GM19351 (cell line): ENCODE measurements at regions not wholly inside any gene's neighbourhood (a gene's known extent, or its start where the extent isn't known, plus 50 kb on each side); places are given as distances from the start of the nearest gene placed in this dataset.

Experiments
- ATAC-seq: cut with Tn5 transposase; IDR thresholded peaks from one replicate; pipeline ENCODE4 v1.9.1; 2021; ENCODE audit warnings: mild to moderate bottlenecking, moderate library complexity; ENCODE audit not compliant: unreplicated experiment

DNA sequence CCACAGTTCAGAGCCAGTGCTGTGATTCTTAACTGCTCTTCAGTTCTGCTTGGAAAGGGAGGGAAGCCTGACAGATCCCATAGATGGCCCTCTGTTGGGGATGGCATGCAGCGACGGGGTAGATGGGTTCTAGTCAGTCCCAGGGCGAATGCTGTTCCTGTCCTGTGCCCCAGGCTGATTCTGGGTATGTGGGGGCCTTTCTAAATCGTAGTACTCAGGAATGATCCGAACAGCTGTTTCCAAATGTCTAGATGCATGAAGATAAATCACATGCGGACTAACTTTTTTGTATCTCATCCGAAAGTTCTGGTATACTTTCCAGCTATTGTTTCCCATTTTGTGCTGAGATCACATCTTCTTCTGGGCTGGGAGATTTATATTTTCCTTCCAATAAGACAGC, 186.0 kb upstream of the MKI67 start:
- no peak for ATAC-seq

DNA sequence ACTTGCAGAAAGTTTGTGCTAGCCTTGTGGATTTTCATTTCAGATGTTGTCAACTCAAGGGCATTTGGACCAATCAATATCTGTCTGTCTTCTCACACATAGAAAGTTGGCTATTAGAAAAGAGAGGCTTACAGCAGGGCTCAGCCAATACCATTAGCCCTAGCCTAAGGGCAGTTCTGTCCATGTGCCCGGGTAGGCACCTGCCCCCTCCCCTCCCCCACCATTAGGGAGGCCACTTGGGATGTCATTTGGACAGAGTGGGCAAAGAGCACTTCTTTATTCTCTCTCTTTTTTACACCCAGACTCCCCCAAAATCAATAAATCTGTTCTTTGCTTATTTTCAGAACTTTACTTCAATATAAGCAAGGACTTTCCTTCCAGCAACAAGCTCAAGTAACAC, 188.5 kb upstream of the MKI67 start:
- no peak for ATAC-seq

DNA sequence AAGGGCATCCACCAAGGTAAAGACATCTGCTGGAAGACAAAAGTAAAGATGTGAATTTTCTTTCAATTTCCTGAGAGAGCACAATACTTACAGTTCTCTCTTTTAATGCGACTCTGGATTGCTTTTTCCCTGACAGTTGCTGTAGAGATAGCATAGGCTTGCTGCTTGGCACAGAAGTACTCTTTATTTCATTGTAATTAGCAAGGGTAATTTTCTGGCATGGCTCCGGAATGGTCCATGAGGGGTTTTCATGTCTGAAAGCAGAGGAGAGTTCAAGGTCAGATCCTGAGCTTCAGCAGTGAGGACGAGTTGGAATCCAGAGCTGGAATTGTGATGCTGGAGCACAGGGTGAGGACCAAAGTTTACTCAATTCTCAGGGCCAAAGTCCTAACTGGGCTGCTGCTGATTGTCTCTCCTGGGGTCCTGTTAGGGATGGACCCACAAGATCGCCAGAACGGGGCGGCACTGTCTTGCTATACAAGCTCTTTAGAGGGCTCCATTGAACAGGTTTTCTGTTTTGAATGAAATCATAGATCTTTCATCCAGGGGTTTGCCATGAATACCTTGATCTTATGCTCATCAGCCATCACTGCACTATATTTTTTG, 190.0 kb upstream of the MKI67 start:
- no peak for ATAC-seq

DNA sequence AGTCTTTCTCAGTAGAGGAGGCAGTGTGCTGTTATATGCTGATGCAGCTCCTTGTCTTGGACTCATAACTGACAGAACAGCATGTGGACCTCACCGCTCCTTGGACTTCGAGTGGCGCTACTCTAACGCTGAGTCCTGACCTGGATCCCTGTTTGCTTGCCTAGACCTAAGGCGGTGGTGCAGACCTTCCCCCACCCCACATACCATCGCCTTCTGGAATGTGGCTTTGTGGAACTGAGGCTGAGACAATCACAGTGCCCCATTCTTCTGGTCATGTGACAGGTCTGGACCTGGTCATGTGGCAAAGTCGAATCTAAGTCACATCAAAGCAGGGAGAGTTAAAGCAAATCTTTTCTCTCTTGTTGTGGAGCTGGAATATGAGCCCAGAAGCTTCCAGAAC, 190.7 kb upstream of the MKI67 start:
- ATAC-seq = no peak

DNA sequence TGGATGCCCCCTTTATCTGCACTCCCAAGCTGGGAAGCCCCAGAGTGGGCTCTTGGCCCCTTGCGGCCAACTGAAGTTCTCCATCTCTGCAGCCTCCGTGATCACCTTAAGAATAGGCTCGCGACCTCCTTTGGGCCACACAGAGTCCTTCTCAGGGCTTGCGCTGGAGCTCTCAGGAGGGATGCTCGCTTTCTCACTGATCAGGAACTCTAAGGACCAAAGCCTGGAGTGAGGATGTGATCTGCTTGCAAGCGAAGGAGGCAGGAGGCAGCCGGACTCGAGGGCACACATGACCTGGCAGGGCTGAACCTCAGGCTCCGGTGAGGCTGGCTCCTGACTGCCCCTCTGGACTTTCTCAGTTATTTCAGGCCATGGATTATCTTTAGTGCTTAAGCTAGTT, 192.1 kb upstream of the MKI67 start:
- no peak for ATAC-seq

DNA sequence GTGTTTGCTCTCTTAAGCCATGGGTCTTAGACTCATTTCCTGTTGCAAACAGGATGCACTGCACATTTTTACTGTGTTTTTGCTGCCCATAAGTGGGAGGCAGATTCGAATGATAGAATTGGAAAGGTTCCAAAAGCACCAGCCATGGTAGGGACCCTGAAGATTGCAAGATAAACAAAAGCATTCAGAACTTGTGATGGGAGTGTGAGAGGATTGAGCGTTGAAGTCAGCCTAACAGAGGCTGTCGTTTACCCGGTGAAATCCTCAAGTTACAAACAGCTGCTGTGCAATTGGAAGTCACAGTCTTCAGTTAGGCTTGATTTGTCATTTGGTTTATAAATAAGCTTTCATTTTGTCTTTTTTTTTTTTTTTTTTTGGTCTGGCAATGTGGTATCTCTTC, 192.7 kb upstream of the MKI67 start:
- no peak for ATAC-seq

DNA sequence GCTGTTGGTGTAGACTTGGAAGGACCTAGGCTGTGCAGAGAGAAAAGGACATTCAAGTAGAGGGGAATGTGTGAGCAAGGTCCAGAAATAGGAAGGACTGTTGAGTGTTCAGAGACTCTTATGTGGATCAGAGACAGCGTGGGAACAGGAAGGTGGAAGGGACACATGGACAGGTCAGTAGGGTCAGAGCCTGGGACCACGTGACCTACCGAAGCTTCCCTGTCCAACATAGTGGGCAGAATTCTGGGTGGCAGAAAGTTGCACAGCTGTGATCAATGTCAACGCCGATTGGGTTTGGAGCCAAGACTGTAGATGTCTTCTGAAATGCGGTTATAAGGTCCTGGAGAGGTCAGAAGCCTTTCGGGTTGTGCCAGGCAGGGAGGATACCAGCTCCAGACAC, 195.9 kb upstream of the MKI67 start:
- no peak for ATAC-seq

DNA sequence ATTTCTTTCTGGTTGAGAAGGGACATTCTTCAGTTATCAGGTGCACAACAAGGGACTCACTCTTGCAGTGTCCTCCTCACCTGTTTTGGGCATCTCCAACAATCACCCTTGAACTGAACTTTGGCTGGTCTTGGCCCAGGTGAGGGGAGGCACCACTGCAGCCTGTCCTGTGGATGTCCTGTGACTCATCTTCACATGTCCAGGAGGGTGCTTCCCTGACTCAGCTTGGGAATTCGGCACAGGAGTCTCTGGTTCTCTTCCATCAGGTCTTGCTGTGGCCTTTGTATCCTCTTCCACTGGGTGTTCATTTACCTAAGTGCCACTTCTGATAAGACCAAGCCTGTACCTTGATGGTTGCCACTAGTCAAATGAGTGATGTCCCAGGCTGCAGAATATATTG, 196.7 kb upstream of the MKI67 start:
- ATAC-seq = no peak

DNA sequence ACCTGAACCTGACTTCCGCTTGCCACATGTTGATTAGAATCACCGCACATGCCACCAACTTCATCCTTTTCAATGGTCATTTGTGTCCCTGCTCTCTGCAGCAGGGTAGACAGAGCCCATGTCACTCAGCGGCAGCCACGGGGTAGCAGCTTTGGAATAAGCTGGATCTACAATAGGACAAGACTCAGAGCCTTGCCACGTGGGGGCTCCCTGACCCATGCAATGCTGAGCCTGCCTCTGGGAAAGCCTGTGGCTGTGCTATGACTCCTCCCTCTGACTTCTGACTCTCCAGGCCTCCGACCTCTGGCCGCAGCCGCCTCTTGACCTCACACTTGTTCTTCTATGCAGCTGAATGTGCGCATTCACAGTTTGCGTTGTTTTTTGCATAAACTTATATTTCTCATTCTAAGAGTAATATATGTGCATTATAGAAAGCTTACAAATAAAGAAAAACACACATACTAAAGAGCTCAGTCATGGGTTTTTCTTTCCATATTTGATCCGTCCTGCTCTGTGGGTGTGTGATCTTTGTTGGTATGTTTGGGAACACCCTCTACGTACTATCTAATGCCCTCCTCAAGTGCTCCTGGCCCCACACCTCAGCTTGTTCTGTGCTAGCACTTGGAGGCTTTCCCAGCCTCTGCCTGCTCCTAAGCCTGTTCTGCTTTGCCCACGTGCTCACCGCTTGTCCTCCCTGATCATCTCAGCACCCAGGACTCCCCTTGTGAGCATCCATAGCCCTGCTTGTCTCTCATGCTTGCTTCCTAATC, 198.0 kb upstream of the MKI67 start:
- ATAC-seq = no peak

DNA sequence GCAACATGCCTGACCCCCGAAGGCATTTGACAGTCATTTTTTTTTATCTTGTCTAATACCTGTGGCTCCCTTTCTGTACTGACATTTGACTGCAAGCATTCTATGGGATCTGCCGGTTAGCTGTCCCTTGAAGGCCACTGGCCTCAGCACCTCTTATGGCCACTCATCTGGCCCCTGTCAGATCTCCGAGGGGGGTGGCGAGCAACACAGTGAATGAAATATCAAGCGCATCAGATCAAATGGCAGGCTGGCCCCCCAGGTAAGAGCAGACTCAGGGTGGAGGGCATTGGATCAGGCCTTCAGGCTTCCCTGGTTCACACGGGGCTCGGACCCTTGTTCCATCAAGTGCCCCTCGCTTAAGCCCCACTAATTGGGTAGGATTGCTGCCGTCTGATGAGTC, 199.6 kb upstream of the MKI67 start:
- ATAC-seq = no peak

DNA sequence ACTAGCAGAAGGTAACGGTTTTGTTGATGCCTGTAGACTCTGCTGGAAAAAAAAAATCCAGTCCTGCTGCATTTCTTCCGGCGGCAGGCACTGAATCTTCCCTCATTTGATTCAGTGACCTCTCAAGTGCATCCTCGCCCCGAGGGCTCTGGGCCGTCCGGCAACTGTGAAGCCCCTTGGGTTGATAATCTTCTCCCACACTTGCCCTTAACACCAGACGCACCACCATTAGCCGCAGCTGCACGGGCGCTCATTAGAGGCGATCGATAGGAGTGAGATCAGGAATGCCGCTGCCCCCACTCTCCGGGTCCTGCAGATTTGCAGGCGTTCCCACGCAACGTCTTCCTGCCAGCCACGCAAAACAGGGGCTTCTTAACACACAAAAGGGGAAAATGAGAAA, 200.0 kb upstream of the MKI67 start:
- no peak for ATAC-seq

DNA sequence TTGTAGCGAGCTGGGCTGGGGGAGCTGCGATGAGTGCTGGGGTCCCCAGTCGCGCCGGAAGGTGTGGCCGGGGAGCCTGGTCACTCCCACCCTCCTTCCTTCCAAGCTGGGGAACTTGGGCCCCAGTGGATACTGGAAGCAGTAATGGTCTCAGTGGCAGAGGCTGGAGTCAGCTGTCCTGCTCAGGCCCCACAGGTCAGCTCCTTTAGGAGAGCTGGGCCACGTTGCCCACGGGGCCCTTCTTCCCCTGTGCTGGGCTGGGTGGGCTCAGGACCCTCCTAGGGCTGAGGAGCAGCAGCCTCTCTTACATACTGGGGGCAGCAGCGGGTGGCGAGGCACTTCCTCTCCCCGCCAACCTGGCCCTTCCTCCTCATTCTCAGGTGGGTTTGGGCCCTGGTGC, 200.6 kb upstream of the MKI67 start:
- ATAC-seq = no peak

DNA sequence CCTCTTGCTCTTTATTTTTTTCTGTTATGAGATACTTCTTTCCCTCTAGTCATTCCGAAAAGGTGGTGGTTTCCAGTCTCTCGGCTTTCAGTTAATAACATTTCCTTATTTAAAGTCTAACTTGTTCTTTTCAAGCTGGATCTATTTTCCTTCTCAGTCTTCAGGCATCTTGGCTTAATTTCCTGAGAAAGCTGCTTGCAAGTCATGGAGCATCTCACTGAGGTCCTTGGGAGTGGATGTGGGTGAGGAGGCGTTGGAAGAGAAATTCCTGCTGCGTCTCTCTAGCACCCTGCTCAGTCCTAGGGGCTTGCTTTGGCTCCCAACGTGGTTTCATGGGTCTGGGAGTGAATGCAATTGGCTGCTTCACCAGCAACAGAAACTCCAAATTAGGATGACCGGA, 210.2 kb upstream of the MKI67 start:
- no peak for ATAC-seq

DNA sequence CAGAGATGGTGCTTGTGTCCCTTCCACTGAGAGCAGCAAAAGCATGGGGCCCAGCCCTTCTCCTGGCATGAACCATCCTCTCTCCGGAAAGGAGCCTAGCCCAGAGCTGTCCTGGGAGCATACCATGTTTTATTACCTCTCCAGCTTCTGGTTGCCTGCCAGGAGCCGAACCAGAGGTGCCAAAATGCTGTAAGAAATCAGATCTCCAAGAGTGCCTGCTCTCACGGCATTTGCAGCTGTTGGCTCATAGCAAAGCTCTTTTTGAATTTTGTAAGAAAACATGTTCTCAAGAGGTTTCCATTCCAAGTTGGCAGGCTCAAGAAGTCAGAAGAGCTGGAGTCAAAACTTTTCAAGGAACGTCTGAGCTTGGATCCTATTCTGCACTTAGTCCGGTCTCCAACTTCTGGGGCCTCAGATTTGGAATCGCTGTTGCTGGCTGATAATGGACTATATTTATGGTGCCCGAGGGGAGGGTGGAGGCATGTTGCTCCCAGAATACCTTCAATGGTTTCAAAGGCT, 211.7 kb upstream of the MKI67 start:
- no peak for ATAC-seq

DNA sequence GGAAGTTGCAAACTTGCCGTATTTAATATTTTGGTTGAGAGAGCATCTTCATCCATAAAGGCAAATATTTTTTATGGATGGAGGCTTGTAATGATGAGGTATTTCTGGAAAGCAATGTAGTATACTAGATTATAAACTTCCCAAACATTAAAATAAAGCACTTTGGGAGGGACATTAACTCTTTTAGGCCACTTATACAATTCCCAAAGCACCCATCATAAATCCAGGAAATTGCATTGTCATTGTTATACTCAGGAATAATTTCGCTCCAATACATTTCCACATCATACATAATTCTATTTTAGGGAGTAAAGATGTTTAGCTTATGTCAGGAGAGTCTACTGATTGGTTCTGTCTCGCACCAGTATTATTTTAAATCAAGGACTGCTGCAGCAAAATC, 212.7 kb upstream of the MKI67 start:
- ATAC-seq = no peak

DNA sequence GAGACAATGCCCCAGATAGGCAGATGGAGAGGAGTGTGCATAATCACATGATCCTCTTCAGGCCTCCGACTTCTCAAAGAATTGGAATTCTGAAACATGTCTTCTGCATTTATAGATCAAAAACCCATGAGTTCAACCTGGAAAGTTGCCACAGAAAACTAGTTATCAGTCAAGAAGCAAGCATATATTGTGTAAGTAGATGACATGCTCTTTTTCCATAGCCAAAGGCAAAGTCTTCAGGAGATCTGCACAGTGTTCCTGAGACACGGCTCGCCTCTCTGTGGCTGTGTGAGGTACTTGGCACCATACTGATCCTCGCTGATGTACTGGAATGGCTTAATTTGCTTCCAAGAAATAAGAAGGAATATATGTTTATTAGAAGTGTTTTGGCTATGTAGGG, 213.5 kb upstream of the MKI67 start:
- ATAC-seq = no peak

DNA sequence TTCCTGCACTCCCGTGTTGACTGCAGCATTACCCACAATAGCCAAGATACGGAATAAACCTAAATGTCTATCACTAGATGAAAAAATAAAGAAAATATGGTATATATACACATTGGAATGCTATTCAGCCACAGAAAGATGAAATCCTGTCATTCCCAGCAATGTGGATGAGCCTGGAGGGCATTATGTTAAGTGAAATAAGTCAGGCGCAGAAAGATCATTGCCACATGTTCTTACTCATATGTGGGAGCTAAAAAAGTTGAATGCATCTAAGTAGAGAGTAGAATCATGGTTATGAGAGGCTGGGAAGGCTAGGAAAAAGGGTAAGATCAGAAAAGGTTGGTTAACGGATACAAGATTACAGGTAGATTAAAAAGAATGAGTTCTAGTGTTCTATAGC, 219.1 kb upstream of the MKI67 start:
- no peak for ATAC-seq

DNA sequence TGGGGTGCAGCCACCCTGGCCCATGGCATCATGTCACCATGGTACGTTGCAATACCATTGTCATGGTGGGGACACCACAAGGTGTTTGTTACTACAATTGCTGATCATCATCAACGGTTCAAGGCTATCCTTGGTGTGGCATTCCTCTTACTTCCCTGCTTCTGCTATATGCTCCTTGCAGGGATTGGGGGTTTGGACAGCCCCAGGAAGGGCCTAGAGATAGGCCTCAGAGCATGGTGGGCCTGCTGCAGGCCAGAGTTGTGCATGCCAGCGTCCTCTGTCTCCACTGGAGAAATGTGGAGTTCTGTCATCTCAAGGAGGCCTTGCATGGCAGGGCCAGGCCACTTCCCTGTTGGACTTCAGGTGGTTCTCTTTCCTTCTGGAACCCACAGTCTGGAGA, 234.6 kb upstream of the MKI67 start:
- no peak for ATAC-seq

DNA sequence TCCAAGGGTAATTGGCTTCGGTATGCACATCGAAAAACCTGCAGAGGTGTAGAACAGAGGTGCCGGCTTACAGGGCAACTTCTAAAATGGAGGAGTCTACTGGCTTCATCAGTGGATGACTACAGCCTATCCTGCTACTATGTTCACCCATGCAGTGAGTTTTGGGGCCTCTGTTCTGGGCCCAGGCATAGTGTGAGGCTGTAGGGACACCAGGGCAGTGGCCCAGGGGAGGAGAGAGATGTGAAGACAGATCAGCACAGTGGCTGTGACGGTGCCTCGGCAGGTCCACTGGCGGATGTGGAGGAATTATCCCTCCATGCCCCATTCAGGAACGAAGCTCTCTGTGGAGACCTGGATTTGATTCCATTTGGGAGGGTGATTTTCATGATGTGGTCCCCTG, 235.3 kb upstream of the MKI67 start:
- ATAC-seq = no peak

DNA sequence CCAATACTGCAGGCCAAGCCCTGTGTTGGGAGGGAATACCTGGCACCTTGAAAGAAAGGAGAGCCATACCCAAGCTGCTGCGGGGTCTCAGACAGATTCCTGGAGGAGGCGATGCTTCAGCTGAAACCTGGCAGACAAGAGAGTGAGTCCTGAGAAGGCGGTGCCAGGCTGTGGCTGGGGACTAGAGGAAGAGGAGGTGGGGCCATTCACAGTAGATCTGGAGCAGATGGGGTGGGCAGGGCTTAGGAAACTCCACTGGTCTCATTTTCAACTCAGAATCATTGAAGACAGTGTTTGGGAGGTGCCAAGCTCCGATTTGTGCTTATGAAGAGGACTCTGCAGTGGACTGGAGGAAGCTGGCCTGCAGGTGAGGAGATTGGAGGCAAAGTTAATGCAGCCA, 236.3 kb upstream of the MKI67 start:
- ATAC-seq = no peak

DNA sequence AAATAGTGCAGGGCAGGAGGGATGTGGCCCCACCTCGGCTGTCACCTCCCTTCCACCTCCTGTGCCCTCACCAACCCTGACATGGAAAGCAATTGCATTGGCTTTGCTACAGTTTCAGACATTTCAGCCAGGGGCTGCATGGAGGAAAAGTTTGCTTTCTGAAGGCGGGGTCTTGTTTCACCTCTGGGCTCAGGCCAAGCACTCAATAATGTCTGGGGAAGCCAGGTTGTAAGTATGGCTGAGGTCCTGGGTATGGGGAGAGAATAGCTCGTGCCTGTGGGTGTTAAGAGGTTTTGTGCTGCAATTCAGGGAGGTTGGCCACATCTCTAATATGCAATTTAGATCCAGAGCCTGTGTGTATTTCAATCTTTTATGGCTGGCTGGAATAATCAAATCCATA, 238.4 kb upstream of the MKI67 start:
- ATAC-seq = no peak

DNA sequence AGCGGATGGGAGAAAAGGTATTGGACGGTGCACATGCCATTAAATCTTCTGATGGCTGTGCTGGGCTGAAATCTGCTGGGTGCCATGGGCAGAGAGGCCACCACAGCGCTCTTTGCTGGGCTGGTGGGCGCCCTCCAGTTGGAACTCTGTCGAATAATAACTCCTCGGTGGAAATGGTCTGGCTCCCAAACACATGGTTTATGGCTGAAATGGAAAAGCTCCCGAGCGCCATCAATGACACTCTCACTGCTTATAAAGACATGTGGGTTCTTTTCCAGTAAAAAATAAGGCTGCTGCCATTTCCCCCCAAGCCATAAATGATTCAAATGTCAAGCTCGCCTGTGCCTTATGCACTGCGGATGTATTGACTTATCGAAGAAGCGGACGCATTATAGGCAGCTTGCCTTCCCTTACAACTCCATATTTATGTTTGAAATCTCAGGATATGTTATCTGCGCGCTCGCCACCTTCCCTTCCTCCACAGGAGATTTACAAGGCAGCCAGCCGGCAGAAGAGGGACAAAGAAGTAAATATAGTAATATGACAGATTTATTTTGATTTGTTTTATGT, 239.0 kb upstream of the MKI67 start:
- ATAC-seq = no peak
